ENCODE measurements at regions not wholly inside any gene's neighbourhood (a gene's known extent, or its start where the extent isn't known, plus 50 kb on each side); places are given as distances from the start of the nearest gene placed in this dataset.

- Histone ChIP-seq H3K4me1 (ENCODE audit: insufficient read depth, low read length) (no peaks in the 10 kb centered on the region), H3K27ac (ENCODE audit: extremely low read length, insufficient read depth, low read length) (no peak overlapping the region), H4K20me1 (ENCODE audit: insufficient read depth, low read length) (no peaks in the 10 kb centered on the region), H3K27me3 (ENCODE audit: control insufficient read depth in 1 of 2, insufficient read depth in 2 of 2, low read length in 2 of 2) (peaks cover 12 to 78% of the 10 kb centered on the region in 2 experiments; a peak in 4 of 5 replicates), H3K9ac (ENCODE audit: insufficient read depth, low read depth, low read length) (no peak overlapping the region), H3K4me3 (replicated peaks in 1 of 3; ENCODE audit: insufficient read depth in 1 of 3, low read depth in 2 of 3, low read length in 3 of 3) (no peak overlapping the region), H3K9me3 (ENCODE audit: low read length) (peaks cover 7% of the 10 kb centered on the region; the same call in 1 of the 2 replicates), H3K36me3 (replicated peaks in 1 of 2; ENCODE audit: control insufficient read depth in 1 of 2, insufficient read depth in 2 of 2, low read length in 2 of 2) (no peaks in the 10 kb centered on the region), H3K4me2 (ENCODE audit: low read depth, low read length) (no peak overlapping the region), H2AFZ (ENCODE audit: low read length) (no peak overlapping the region), H3K79me2 (ENCODE audit: insufficient read depth, low read length) (no peaks in the 10 kb centered on the region)
- ChIA-PET CTCF (ENCODE audit: low intra/inter-chr PET ratio, low total read pairs) (no interaction called here), POLR2A (no interaction called here)
- no peak for FAIRE-seq
- intact Hi-C loops (cut with micrococcal nuclease; ENCODE audit: unreplicated experiment): no loop called here
- no peak for ATAC-seq
- TF ChIP-seq ZNF839 (CRISPR knock-in tag; IDR thresholded peaks at IDR 0.05; ENCODE audit: borderline replicate concordance): no peak
- no peak for TF ChIP-seq NKX3-1 (CRISPR knock-in tag; IDR thresholded peaks at IDR 0.05)
- no peak for TF ChIP-seq HMGXB4 (CRISPR knock-in tag; IDR thresholded peaks at IDR 0.05; ENCODE audit: borderline replicate concordance in 1 of 2, low read depth in 1 of 2)
- no peak for TF ChIP-seq KLF9 (CRISPR knock-in tag; IDR thresholded peaks at IDR 0.05; ENCODE audit: low read depth)
- no peak for TF ChIP-seq ZNF615 (CRISPR knock-in tag; IDR thresholded peaks at IDR 0.05; ENCODE audit: borderline replicate concordance)
- no peak for TF ChIP-seq SCMH1 (CRISPR knock-in tag; IDR thresholded peaks at IDR 0.05; ENCODE audit: borderline replicate concordance)
- TF ChIP-seq JARID2 (CRISPR knock-in tag; IDR thresholded peaks at IDR 0.05; ENCODE audit: insufficient replicate concordance): no peak
- no peak for TF ChIP-seq ZNF614 (CRISPR knock-in tag; IDR thresholded peaks at IDR 0.05; ENCODE audit: borderline replicate concordance)
- no peak for TF ChIP-seq NR2C2 (CRISPR knock-in tag; IDR thresholded peaks at IDR 0.05; ENCODE audit: borderline replicate concordance)
- TF ChIP-seq NCOA2 (CRISPR knock-in tag; IDR thresholded peaks at IDR 0.05): no peak
- no peak for TF ChIP-seq MIXL1 (CRISPR knock-in tag; IDR thresholded peaks at IDR 0.05)
- no peak for TF ChIP-seq GPN1 (CRISPR knock-in tag; IDR thresholded peaks at IDR 0.05; ENCODE audit: borderline replicate concordance)
- TF ChIP-seq, protein P1, sequence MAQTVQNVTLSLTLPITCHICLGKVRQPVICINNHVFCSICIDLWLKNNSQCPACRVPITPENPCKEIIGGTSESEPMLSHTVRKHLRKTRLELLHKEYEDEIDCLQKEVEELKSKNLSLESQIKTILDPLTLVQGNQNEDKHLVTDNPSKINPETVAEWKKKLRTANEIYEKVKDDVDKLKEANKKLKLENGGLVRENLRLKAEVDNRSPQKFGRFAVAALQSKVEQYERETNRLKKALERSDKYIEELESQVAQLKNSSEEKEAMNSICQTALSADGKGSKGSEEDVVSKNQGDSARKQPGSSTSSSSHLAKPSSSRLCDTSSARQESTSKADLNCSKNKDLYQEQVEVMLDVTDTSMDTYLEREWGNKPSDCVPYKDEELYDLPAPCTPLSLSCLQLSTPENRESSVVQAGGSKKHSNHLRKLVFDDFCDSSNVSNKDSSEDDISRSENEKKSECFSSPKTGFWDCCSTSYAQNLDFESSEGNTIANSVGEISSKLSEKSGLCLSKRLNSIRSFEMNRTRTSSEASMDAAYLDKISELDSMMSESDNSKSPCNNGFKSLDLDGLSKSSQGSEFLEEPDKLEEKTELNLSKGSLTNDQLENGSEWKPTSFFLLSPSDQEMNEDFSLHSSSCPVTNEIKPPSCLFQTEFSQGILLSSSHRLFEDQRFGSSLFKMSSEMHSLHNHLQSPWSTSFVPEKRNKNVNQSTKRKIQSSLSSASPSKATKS (CRISPR knock-in tag; IDR thresholded peaks at IDR 0.05): no peak
- no peak for TF ChIP-seq RFX1 (IDR thresholded peaks at IDR 0.05)
- TF ChIP-seq SNAI1 (CRISPR knock-in tag; IDR thresholded peaks at IDR 0.05; ENCODE audit: borderline replicate concordance): no peak
- no peak for TF ChIP-seq NFKBIZ (CRISPR knock-in tag; IDR thresholded peaks at IDR 0.05)
- no peak for TF ChIP-seq HES4 (CRISPR knock-in tag; IDR thresholded peaks at IDR 0.05; ENCODE audit: borderline replicate concordance)
- TF ChIP-seq ZNF317 (CRISPR knock-in tag; IDR thresholded peaks at IDR 0.05): no peak
- TF ChIP-seq RAD21 (CRISPR knock-in tag; IDR thresholded peaks at IDR 0.05): no peak
- no peak for TF ChIP-seq IKZF5 (CRISPR knock-in tag; IDR thresholded peaks at IDR 0.05)
- in situ Hi-C loops (cut with HindIII; ENCODE audit: extremely low pct_ligation_motif_present, low pct_unique_long_range_greater_than_20kb): no loop called here
- WGBS (ENCODE audit: low lambda C conversion rate): 26% methylated on average over 6 of the region's 6 CpGs
- no peak for DNase-seq (ENCODE audit: low spot score)
- no TSS peak for BruUV-seq (replicated peaks)
These were observed 395.1 kb downstream of the SEC14L1 start for GRCh38 chr17:77535892-77536291.

All from HepG2 (cell line).